ENCODE measurements at regions not wholly inside any gene's neighbourhood (a gene's known extent, or its start where the extent isn't known, plus 50 kb on each side); places are given as distances from the start of the nearest gene placed in this dataset.

DNA sequence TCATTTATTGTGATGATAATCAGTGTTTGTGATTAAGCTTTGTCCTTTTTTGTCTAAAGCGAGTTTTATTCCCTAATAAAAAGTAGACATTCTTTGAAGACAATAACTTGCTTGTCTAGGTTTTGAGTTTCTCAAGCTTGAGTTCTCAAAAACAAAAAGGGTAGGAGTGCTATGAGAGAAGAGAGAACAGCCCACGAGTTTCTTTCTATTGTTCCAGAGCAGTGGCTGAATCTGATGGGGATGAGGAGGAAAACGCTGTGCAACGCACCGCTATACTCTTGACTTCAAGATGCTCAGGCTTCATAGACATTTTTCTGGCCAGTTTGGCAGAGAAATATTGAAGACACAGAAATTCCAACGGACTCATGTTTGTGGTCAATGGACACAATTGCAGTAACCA, 669.8 kb upstream of the B3GALT2 start:
- Histone ChIP-seq H3K4me3 (no peak overlapping the region), H3K36me3 (no peaks in the 10 kb centered on the region)

GRCh38 chr1:193850745-193851144, 664.3 kb upstream of the B3GALT2 start:
- TF ChIP-seq CTCF (IDR thresholded peaks at IDR 0.05): no peak

More for the DNA sequence above, 669.8 kb upstream of the B3GALT2 start:
- intact Hi-C loops (cut with DNase I): no loop called here
- H3K27ac ChIP-seq: no peak overlapping the region
- no peaks in the 10 kb centered on the region for H3K9me3 ChIP-seq
- no peak for DNase-seq
- H3K4me1 ChIP-seq: no peaks in the 10 kb centered on the region
- H3K27me3 ChIP-seq: no peaks in the 10 kb centered on the region
- ATAC-seq: no peak
- TF ChIP-seq CTCF (IDR thresholded peaks at IDR 0.05): no peak

GRCh38 chr1:193846876-193847604, 660.6 kb upstream of the B3GALT2 start:
- TF ChIP-seq CTCF (IDR thresholded peaks at IDR 0.05): no peak
- intact Hi-C loops (cut with DNase I): no loop called here
- H3K36me3 ChIP-seq: no peaks in the 10 kb centered on the region
- ATAC-seq (no peak), DNase-seq (peak in 2 of 4 donors; percentile 85 to 88)
- no peaks in the 10 kb centered on the region for H3K9me3 ChIP-seq
- H3K27me3 ChIP-seq: no peaks in the 10 kb centered on the region
- no peak overlapping the region for H3K27ac ChIP-seq
- H3K4me3 ChIP-seq: no peak overlapping the region
- no peaks in the 10 kb centered on the region for H3K4me1 ChIP-seq

More at GRCh38 chr1:193850745-193851144, 664.3 kb upstream of the B3GALT2 start:
- no peak for DNase-seq
- Histone ChIP-seq H3K36me3 (no peaks in the 10 kb centered on the region), H3K4me3 (no peak overlapping the region), H3K27ac (no peak overlapping the region), H3K4me1 (no peaks in the 10 kb centered on the region), H3K9me3 (no peaks in the 10 kb centered on the region), H3K27me3 (no peaks in the 10 kb centered on the region)
- intact Hi-C loops (cut with DNase I): no loop called here
- peak; percentile 30 for ATAC-seq

GRCh38 chr1:193846411-193846810, 660.0 kb upstream of the B3GALT2 start:
- Histone ChIP-seq H3K4me1 (no peaks in the 10 kb centered on the region), H3K36me3 (no peaks in the 10 kb centered on the region), H3K4me3 (no peak overlapping the region), H3K9me3 (no peaks in the 10 kb centered on the region), H3K27ac (no peak overlapping the region), H3K27me3 (no peaks in the 10 kb centered on the region)
- ATAC-seq (no peak), DNase-seq (no peak)
- intact Hi-C loops (cut with DNase I): no loop called here
- no peak for TF ChIP-seq CTCF (IDR thresholded peaks at IDR 0.05)

DNA sequence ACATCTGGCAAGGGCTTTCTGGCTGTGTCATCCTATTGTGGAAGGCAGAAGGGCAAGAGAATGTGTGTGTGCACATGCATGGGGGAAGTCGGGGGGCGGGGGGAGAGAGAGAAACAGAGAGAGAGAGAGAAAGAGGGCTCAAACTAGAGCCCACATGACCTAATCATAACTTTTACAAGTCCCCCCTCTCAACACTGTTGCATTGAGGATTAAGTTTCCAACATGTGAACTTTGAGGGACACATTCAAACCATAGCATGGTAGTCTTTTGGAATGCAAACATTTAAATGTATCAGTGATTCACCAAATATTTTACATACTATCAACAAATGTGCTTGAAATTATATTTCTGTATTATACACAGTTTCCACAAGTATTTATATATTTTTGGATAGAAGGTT, 655.4 kb upstream of the B3GALT2 start:
- Histone ChIP-seq H3K27me3 (no peaks in the 10 kb centered on the region), H3K9me3 (no peaks in the 10 kb centered on the region), H3K36me3 (no peaks in the 10 kb centered on the region), H3K27ac (no peak overlapping the region), H3K4me1 (no peaks in the 10 kb centered on the region), H3K4me3 (no peak overlapping the region)
- ATAC-seq (no peak), DNase-seq (no peak)
- TF ChIP-seq CTCF (IDR thresholded peaks at IDR 0.05): no peak
- intact Hi-C loops (cut with DNase I): no loop called here

All from left lung (tissue), 4 donors.